H1 (cell line): ENCODE measurements at regions not wholly inside any gene's neighbourhood (a gene's known extent, or its start where the extent isn't known, plus 50 kb on each side); places are given as distances from the start of the nearest gene placed in this dataset.

Experiments
- CTCF ChIA-PET: fragments of 300-600 bp; sonication (Branson Sonifier 250); formaldehyde crosslinking; loops from one replicate; lab custom pipeline; 2021; ENCODE audit not compliant: partially characterized antibody; lab: Charles Lee
- POLR2A ChIA-PET: fragments of 300-600 bp; sonication (Branson Sonifier 250); formaldehyde crosslinking; loops from one replicate; lab custom pipeline; 2021; ENCODE audit warnings: inconsistent platforms; ENCODE audit not compliant: partially characterized antibody; lab: Charles Lee
- DNase-seq, 2 experiments: peaks; one replicate each; pipeline versions ENCODE4 v3.0.0 to v3.0.0-alpha.2; 2010 to 2022; ENCODE audit warnings: low spot score in 2 of 2, low read depth in 1 of 2, mixed read lengths in 1 of 2
- FAIRE-seq: peaks from 2 replicates; lab custom pipeline; 2011; peaks lifted over from hg19 to GRCh38; lab: Jason Lieb, UNC
- H2AFZ ChIP-seq: 2 replicates; pipeline ENCODE4 v1.8.1; 2012; ENCODE audit warnings: low read length, inconsistent platforms
- H2AK5ac ChIP-seq: 2 replicates; pipeline ENCODE4 v1.6.1; 2013; ENCODE audit warnings: low read depth, low read length
- H2BK120ac ChIP-seq: replicated peaks from 2 replicates; pipeline ENCODE3; 2013; ENCODE audit warnings: low read depth, low read length, inconsistent platforms
- H2BK12ac ChIP-seq: 2 replicates; pipeline ENCODE4 v1.6.1; 2013; ENCODE audit warnings: low read depth, low read length
- H2BK15ac ChIP-seq: 2 replicates; pipeline ENCODE4 v1.6.1; 2013; ENCODE audit warnings: low read length
- H2BK20ac ChIP-seq: 2 replicates; pipeline ENCODE4 v1.6.1; 2013; ENCODE audit warnings: low read length
- H2BK5ac ChIP-seq: 2 replicates; pipeline ENCODE4 v1.6.1; 2013; ENCODE audit warnings: low read depth, low read length
- H3K14ac ChIP-seq: 2 replicates; pipeline ENCODE4 v1.6.1; 2013; ENCODE audit warnings: inconsistent platforms; ENCODE audit not compliant: insufficient read length
- H3K18ac ChIP-seq: 2 replicates; pipeline ENCODE4 v1.6.1; 2013; ENCODE audit warnings: low read length; ENCODE audit errors: extremely low read depth
- H3K23ac ChIP-seq: 2 replicates; pipeline ENCODE4 v1.6.1; 2013; ENCODE audit warnings: inconsistent platforms; ENCODE audit not compliant: insufficient read length
- H3K23me2 ChIP-seq: 2 replicates; pipeline ENCODE4 v1.6.1; 2013; ENCODE audit warnings: low read depth, low read length
- H3K27ac ChIP-seq: 2 replicates; pipeline ENCODE4 v1.6.1; 2011; ENCODE audit warnings: low read depth, low read length, inconsistent platforms
- H3K27me3 ChIP-seq, 4 experiments: replicated peaks in 1 of 4; 1 replicate in 1 of 4; 2 replicates in 3 of 4; pipeline versions ENCODE4 v1.6.1 to v1.8.1; 2011 to 2013; ENCODE audit warnings: low read length in 3 of 4, mild to moderate bottlenecking in 3 of 4, inconsistent platforms in 2 of 4, mixed read lengths in 2 of 4, moderate library complexity in 1 of 4; ENCODE audit not compliant: control insufficient read depth in 3 of 4, insufficient read depth in 3 of 4; ENCODE audit errors: extremely low read depth in 1 of 4
- H3K36me3 ChIP-seq, 4 experiments: 2 replicates each; pipeline versions ENCODE4 v1.6.1 to v1.8.1; 2011 to 2013; ENCODE audit warnings: mild to moderate bottlenecking in 4 of 4, low read length in 3 of 4, moderate library complexity in 2 of 4, control low read depth in 1 of 4, inconsistent platforms in 1 of 4; ENCODE audit not compliant: insufficient read depth in 4 of 4, control insufficient read depth in 2 of 4
- H3K4ac ChIP-seq: replicated peaks from 2 replicates; pipeline ENCODE3; 2013; ENCODE audit warnings: low read length, low read depth, mixed read lengths, inconsistent platforms; ENCODE audit not compliant: insufficient read length
- H3K4me1 ChIP-seq, 4 experiments: replicated peaks in 1 of 4; 1 replicate in 1 of 4; 2 replicates in 3 of 4; pipeline versions ENCODE4 v1.6.1 to v1.8.1; 2011 to 2013; ENCODE audit warnings: low read length in 3 of 4, inconsistent platforms in 2 of 4, mixed read lengths in 1 of 4; ENCODE audit not compliant: insufficient read depth in 4 of 4, control insufficient read depth in 3 of 4
- H3K4me2 ChIP-seq, 2 experiments: 2 replicates each; pipeline versions ENCODE4 v1.6.1 to v1.8.1; 2011 to 2013; ENCODE audit warnings: low read depth in 2 of 2, low read length in 2 of 2, control low read depth in 1 of 2, inconsistent platforms in 1 of 2, mild to moderate bottlenecking in 1 of 2; ENCODE audit not compliant: insufficient read depth in 1 of 2
- H3K4me3 ChIP-seq, 4 experiments: fragments of 200-600, 300-600 bp in 1 of 4; sonication (generic), shearing (Covaris generic), sonication (Bioruptor Twin) in 1 of 4; 2 replicates each; pipeline versions ENCODE4 v1.5.1 to v1.8.1; 2011 to 2016; ENCODE audit warnings: low read length in 4 of 4, low read depth in 3 of 4, control low read depth in 2 of 4, inconsistent platforms in 2 of 4, mild to moderate bottlenecking in 2 of 4, mixed read lengths in 1 of 4, moderate library complexity in 1 of 4; ENCODE audit not compliant: insufficient read depth in 2 of 4; ENCODE audit errors: extremely low read depth in 1 of 4
- H3K56ac ChIP-seq: replicated peaks from 2 replicates; pipeline ENCODE3; 2013; ENCODE audit warnings: low read depth, mild to moderate bottlenecking, mixed read lengths, low read length, inconsistent platforms; ENCODE audit not compliant: insufficient read length
- H3K79me1 ChIP-seq: 2 replicates; pipeline ENCODE4 v1.6.1; 2013; ENCODE audit warnings: low read depth, low read length, control low read depth
- H3K79me2 ChIP-seq, 2 experiments: 2 replicates each; pipeline versions ENCODE4 v1.6.1 to v1.8.1; 2012 to 2013; ENCODE audit warnings: low read length in 2 of 2, mild to moderate bottlenecking in 2 of 2, inconsistent platforms in 1 of 2; ENCODE audit not compliant: insufficient read depth in 2 of 2, control insufficient read depth in 1 of 2
- H3K9ac ChIP-seq, 4 experiments: replicated peaks in 1 of 4; 1 replicate in 1 of 4; 2 replicates in 3 of 4; pipeline versions ENCODE4 v1.6.1 to v1.8.1; 2011 to 2013; ENCODE audit warnings: low read depth in 3 of 4, low read length in 3 of 4, control low read depth in 2 of 4, mild to moderate bottlenecking in 2 of 4, moderate library complexity in 2 of 4, inconsistent platforms in 1 of 4; ENCODE audit errors: extremely low read depth in 1 of 4
- H3K9me3 ChIP-seq, 2 experiments: 2 replicates each; pipeline versions ENCODE4 v1.6.1 to v1.8.1; 2012 to 2013; ENCODE audit warnings: mild to moderate bottlenecking in 2 of 2, moderate library complexity in 2 of 2, control low read depth in 1 of 2, inconsistent platforms in 1 of 2, low read depth in 1 of 2, low read length in 1 of 2, mixed read lengths in 1 of 2; ENCODE audit not compliant: insufficient read depth in 2 of 2
- H4K20me1 ChIP-seq, 2 experiments: replicated peaks in 1 of 2; 2 replicates each; pipeline versions ENCODE3 to v1.8.1; 2011 to 2013; ENCODE audit warnings: inconsistent platforms in 2 of 2, low read length in 2 of 2, mild to moderate bottlenecking in 1 of 2; ENCODE audit not compliant: insufficient read depth in 2 of 2, control insufficient read depth in 1 of 2
- H4K5ac ChIP-seq: 2 replicates; pipeline ENCODE4 v1.6.1; 2013; ENCODE audit warnings: low read length, low read depth, mixed read lengths, inconsistent platforms; ENCODE audit not compliant: insufficient read length
- H4K8ac ChIP-seq: 2 replicates; pipeline ENCODE4 v1.8.0; 2013; ENCODE audit warnings: mild to moderate bottlenecking, moderate library complexity, low read length, inconsistent platforms; ENCODE audit not compliant: insufficient read depth; ENCODE audit errors: extremely low read depth
- H4K91ac ChIP-seq: replicated peaks from 2 replicates; pipeline ENCODE3; 2013; ENCODE audit warnings: low read length, mixed read lengths, inconsistent platforms; ENCODE audit not compliant: insufficient read length
- BCL11A ChIP-seq, 2 experiments: IDR thresholded peaks; one replicate each; pipeline ENCODE4 v1.6.1; 2011; ENCODE audit warnings: low read depth in 2 of 2, low read length in 2 of 2, mild to moderate bottlenecking in 2 of 2
- CBX5 ChIP-seq: fragments of 300-800, 300-1000 bp; sonication (generic); IDR thresholded peaks from 2 replicates; pipeline ENCODE4 v1.7.1; 2016; ENCODE audit warnings: antibody characterized with exemption, low read length, low read depth
- CTCF ChIP-seq, 3 experiments: IDR thresholded peaks; 1 replicate in 2 of 3; 2 replicates in 1 of 3; pipeline versions ENCODE4 v1.5.1 to v1.6.1; 2011; ENCODE audit warnings: low read length in 3 of 3, mild to moderate bottlenecking in 3 of 3, inconsistent platforms in 2 of 3, low read depth in 1 of 3, moderate library complexity in 1 of 3; ENCODE audit not compliant: insufficient read depth in 1 of 3; ENCODE audit errors: control extremely low read depth in 1 of 3
- E2F6 ChIP-seq: IDR thresholded peaks from 2 replicates; pipeline ENCODE4 v1.6.1; 2012; ENCODE audit warnings: inconsistent platforms
- EZH2 ChIP-seq: fragments of 200-600 bp; sonication (generic); IDR thresholded peaks from 2 replicates; pipeline ENCODE4 v1.7.1; 2012; ENCODE audit warnings: low read depth, mild to moderate bottlenecking, moderate library complexity, low read length, inconsistent platforms; ENCODE audit not compliant: severe bottlenecking
- GTF2F1 ChIP-seq: IDR thresholded peaks from 2 replicates; pipeline ENCODE4 v1.6.1; 2012; ENCODE audit warnings: low read depth, low read length, improper control_type of control experiment, borderline replicate concordance
- HDAC2 ChIP-seq, 2 experiments: fragments of 300-600 bp in 1 of 2; sonication (generic) in 1 of 2; IDR thresholded peaks; 2 replicates each; pipeline ENCODE4 v1.6.1; 2011 to 2012; ENCODE audit warnings: low read depth in 2 of 2, low read length in 2 of 2, mild to moderate bottlenecking in 2 of 2, moderate library complexity in 2 of 2, borderline replicate concordance in 1 of 2, inconsistent platforms in 1 of 2
- HDAC6 ChIP-seq: IDR thresholded peaks from one replicate; pipeline ENCODE4 v1.7.1; 2012; ENCODE audit warnings: low read depth, mild to moderate bottlenecking, inconsistent platforms, low read length, moderate library complexity
- MAX ChIP-seq: IDR thresholded peaks from 2 replicates; pipeline ENCODE4 v1.6.1; 2012; ENCODE audit warnings: inconsistent platforms
- POU5F1 ChIP-seq: IDR thresholded peaks from 2 replicates; pipeline ENCODE4 v1.6.1; 2011; ENCODE audit warnings: low read depth, mild to moderate bottlenecking, low read length, moderate library complexity
- WGBS, 2 experiments: shearing (Covaris generic) in 1 of 2; methylation state at CpG; one replicate each; pipeline versions ENCODE4 v1.1.6 to v1.1.7; 2013 to 2015; ENCODE audit warnings: low lambda C conversion rate in 2 of 2, mixed read lengths in 2 of 2, inconsistent platforms in 1 of 2, low coverage in 1 of 2, missing lambda C conversion rate in 1 of 2; ENCODE audit not compliant: insufficient replicate concordance in 2 of 2, insufficient coverage in 1 of 2, insufficient read length in 1 of 2; ENCODE audit errors: extremely low coverage in 1 of 2, missing lambda C conversion rate in 1 of 2; 5-methylcytosine and 5-hydroxymethylcytosine counted together

GRCh38 chr2:82650038-82650437 is 1809.0 kb downstream of the SUCLG1 start:
- Histone ChIP-seq H3K18ac (no peak overlapping the region), H2BK5ac (no peak overlapping the region), H3K9me3 (no peaks in the 10 kb centered on the region), H3K4me1 (no peaks in the 10 kb centered on the region), H2BK12ac (no peak overlapping the region), H4K5ac (no peak overlapping the region), H4K20me1 (no peaks in the 10 kb centered on the region), H3K79me2 (no peaks in the 10 kb centered on the region), H3K23ac (no peak overlapping the region), H3K27me3 (peaks cover 0 to 1% (median 0%) of the 10 kb centered on the region in 4 experiments; a peak in 1 of 7 replicates), H2AK5ac (no peak overlapping the region), H2BK15ac (no peak overlapping the region), H3K4ac (no peak overlapping the region), H3K4me3 (no peak overlapping the region), H3K14ac (no peak overlapping the region), H2BK20ac (no peak overlapping the region), H2BK120ac (no peak overlapping the region), H4K8ac (no peak overlapping the region), H3K79me1 (no peaks in the 10 kb centered on the region), H4K91ac (no peak overlapping the region), H3K27ac (no peak overlapping the region), H3K56ac (no peak overlapping the region), H3K23me2 (no peaks in the 10 kb centered on the region), H2AFZ (peak overlapping the region; percentile 76; the same call in 1 of the 2 replicates), H3K9ac (no peak overlapping the region), H3K4me2 (no peak overlapping the region), H3K36me3 (no peaks in the 10 kb centered on the region)
- CTCF ChIA-PET, result no interaction called here
- 94% methylated on average over 2 of the region's 2 CpGs; no CpG with 5 or more reads in 1 of the 2 experiments for WGBS, 2 experiments
- POLR2A ChIA-PET, result no interaction called here
- FAIRE-seq, result no peak
- TF ChIP-seq CBX5 (no peak), GTF2F1 (no peak), POU5F1 (no peak), E2F6 (no peak), CTCF (IDR thresholded peaks at IDR 0.05; ENCODE audit: control extremely low read depth in 1 of 3, insufficient read depth in 1 of 3, low read depth in 1 of 3, low read length in 3 of 3) (no peak), EZH2 (no peak), HDAC6 (no peak), BCL11A (IDR thresholded peaks at IDR 0.05; ENCODE audit: low read depth in 2 of 2, low read length in 2 of 2) (no peak), HDAC2 (IDR thresholded peaks at IDR 0.05; ENCODE audit: borderline replicate concordance in 1 of 2, low read depth in 2 of 2, low read length in 2 of 2) (no peak), MAX (no peak)
- no peak for DNase-seq
